ENCODE measurements at regions not wholly inside any gene's neighbourhood (a gene's known extent, or its start where the extent isn't known, plus 50 kb on each side); places are given as distances from the start of the nearest gene placed in this dataset.

DNA sequence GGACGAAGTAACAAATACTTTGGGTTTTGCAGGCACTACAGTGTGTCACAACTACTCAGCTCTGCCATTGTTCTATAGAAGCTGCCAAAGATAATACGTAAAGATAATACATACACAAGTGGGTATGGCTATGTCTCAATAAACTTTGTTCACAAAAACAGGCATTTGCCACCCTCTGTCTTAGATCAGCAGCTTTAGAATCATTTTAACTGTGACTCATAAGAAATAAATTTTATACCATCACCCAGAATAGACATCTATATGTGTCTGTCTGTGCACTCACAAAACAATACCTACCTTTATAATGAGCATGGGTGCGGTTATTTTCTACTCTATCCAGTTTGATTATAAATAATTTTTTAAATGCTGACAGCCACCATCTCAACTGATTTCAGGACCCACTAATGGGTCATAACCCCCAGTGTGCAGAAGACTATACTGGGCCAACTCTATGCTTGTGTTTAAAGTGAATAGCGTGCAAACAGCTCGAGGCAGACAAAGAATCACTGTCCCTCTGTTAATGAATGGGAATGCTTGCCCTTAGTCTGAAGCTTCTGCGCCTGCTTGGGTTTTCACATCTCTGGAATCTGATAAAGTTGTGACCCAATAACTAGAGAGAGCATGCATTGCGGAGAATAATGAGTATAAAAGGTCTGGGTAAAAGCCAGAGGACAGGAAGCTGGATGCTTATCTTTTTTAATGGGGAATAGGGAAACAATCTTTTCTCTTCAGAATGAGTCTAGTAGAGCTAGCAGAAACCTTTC is 216.2 kb downstream of the PLPP3 start (continued):
- no peak for TF ChIP-seq TBP (IDR thresholded peaks at IDR 0.05; ENCODE audit: low read depth, low read length)
